ENCODE measurements at regions not wholly inside any gene's neighbourhood (a gene's known extent, or its start where the extent isn't known, plus 50 kb on each side); places are given as distances from the start of the nearest gene placed in this dataset.
"Not testable (repeated sequence)": the region's sequence is repeated elsewhere in the genome, so short reads cannot be mapped to it uniquely, and the experiment has no call there.

DNA sequence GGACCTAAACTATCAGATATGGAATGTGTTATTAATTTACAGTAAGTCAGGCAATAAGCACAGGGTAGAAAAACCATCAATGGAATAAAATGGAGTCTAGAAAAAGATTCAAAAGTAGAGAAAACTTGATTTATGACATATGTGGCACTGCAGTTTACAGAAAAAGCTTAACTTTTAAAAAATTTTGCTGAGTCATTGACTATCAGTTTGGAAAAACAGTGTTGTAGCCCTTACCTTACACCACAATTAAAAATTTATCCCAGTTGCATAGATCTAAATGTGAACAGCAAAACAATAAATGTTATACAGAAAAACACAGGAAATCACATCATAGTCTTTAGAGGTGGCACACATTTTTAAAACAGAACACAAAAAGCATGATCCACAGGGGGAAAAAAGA is 108.5 kb downstream of the USP22 start:
- no peaks in the 10 kb centered on the region for H3K36me3 Mint-ChIP-seq (ENCODE audit: low read depth)
- no peak overlapping the region for H3K27ac Mint-ChIP-seq
- DNase-seq (ENCODE audit: low spot score): no peak
- no peaks in the 10 kb centered on the region for H3K4me1 Mint-ChIP-seq (ENCODE audit: low read depth)
- no peak overlapping the region for H3K4me3 Mint-ChIP-seq (ENCODE audit: low read depth)
- intact Hi-C loops (cut with micrococcal nuclease): no loop called here
- H3K27me3 Mint-ChIP-seq (ENCODE audit: low read depth): peaks cover 10% of the 10 kb centered on the region
- no peaks in the 10 kb centered on the region for H3K9me3 Mint-ChIP-seq

DNA sequence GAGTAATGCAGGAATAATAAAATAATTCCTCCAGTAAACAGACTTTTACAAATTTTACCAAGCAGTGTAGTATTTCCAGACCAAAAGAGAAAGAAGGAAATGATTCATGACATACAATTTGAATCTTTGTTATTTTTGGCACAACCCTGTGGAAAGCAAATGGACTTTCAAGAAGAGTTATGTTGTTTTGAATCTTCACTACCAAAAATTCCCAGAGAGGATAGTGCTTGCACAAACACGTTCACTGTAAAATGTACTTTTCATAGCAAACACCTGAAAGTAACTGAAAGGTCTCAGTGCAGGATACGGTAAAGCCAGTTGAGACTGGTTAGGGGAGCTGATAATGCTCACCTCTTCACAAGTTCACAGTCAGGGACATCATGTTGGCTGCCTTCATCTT is 107.1 kb downstream of the USP22 start:
- intact Hi-C loops (cut with micrococcal nuclease): no loop called here
- no peak overlapping the region for H3K4me3 Mint-ChIP-seq (ENCODE audit: low read depth)
- no peaks in the 10 kb centered on the region for H3K36me3 Mint-ChIP-seq (ENCODE audit: low read depth)
- H3K9me3 Mint-ChIP-seq: no peaks in the 10 kb centered on the region
- no peak overlapping the region for H3K27ac Mint-ChIP-seq
- H3K27me3 Mint-ChIP-seq (ENCODE audit: low read depth): peaks cover 6% of the 10 kb centered on the region
- H3K4me1 Mint-ChIP-seq (ENCODE audit: low read depth): no peaks in the 10 kb centered on the region
- DNase-seq (ENCODE audit: low spot score): no peak

DNA sequence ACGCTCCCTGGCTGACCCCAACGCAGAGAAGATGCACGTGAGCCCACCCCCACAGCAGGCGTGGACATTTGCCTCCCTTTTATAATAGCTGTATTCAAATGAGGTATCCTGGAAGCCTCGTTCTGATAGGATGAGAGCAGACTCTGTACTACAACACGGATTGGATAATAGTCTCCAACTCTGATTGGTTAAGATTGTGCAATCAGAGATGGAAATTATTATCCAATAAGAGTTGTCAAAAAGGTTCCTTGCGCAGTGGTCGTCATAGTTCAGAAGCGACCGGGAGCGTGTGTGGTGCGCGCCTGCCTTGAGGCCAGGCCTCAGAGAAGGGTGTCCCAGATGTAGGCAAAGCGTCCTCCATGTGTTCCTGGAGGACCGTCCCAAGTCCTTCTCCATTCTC is 104.6 kb downstream of the USP22 start:
- no peaks in the 10 kb centered on the region for H3K4me1 Mint-ChIP-seq (ENCODE audit: low read depth)
- no peaks in the 10 kb centered on the region for H3K36me3 Mint-ChIP-seq (ENCODE audit: low read depth)
- H3K9me3 Mint-ChIP-seq: no peaks in the 10 kb centered on the region
- no peak for DNase-seq (ENCODE audit: low spot score)
- H3K4me3 Mint-ChIP-seq (ENCODE audit: low read depth): no peak overlapping the region
- H3K27me3 Mint-ChIP-seq (ENCODE audit: low read depth): peaks cover 6% of the 10 kb centered on the region
- intact Hi-C loops (cut with micrococcal nuclease): no loop called here
- H3K27ac Mint-ChIP-seq: no peak overlapping the region

DNA sequence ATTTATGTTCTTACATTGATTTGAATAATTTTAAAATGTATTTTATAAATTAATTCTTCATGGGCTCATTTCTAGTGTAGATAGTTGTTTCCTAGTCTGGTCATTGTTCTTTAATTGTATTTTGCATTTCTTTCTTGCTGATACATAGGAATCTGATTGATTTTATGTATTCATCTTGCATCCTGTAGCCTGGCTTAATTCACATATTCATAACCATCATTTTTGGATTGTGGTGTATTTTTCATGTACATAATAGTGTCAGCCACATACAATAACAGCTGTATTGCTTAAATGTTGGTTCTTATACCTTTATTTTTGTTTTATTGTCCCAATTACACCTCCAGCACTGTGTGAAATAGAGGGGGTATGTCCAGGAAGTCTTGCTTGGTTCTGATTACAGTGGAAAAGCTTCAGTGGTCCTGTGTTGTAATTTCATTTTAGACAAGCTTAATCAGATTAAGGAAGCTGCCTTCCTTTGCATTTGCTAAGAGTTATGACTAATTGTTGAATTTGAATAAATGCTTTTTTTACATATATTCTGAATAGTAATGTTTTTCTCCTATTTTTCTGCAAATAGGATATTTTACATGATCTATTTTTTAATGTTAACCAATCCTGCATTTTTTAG is 103.7 kb downstream of the USP22 start:
- Mint-ChIP-seq H3K4me3 (ENCODE audit: low read depth) (no peak overlapping the region), H3K27me3 (ENCODE audit: low read depth) (peaks cover 6% of the 10 kb centered on the region), H3K36me3 (ENCODE audit: low read depth) (no peaks in the 10 kb centered on the region), H3K27ac (no peak overlapping the region), H3K4me1 (ENCODE audit: low read depth) (no peaks in the 10 kb centered on the region), H3K9me3 (no peaks in the 10 kb centered on the region)
- intact Hi-C loops (cut with micrococcal nuclease): no loop called here
- DNase-seq (ENCODE audit: low spot score): no peak

DNA sequence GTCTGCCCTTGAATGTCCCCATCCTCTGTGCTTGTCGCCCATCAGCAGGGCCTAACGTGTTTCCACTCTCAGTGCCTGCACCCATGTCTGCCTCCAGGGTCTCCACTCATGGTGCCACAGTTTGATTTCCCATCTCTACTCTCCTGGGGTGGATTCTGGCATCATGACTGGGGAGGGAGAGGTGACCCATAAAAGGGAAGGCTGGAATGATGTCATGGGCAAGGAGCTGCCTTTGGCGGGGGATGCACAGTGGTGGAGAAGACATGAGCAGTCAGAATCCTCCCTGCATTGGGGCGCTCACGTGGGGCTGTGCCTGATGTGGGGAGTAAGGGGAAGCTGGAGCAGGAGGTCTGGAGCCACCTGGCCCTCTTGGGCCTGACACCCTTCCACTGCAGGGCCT is 100.9 kb downstream of the USP22 start:
- intact Hi-C loops (cut with micrococcal nuclease): no loop called here
- no peaks in the 10 kb centered on the region for H3K36me3 Mint-ChIP-seq (ENCODE audit: low read depth)

DNA sequence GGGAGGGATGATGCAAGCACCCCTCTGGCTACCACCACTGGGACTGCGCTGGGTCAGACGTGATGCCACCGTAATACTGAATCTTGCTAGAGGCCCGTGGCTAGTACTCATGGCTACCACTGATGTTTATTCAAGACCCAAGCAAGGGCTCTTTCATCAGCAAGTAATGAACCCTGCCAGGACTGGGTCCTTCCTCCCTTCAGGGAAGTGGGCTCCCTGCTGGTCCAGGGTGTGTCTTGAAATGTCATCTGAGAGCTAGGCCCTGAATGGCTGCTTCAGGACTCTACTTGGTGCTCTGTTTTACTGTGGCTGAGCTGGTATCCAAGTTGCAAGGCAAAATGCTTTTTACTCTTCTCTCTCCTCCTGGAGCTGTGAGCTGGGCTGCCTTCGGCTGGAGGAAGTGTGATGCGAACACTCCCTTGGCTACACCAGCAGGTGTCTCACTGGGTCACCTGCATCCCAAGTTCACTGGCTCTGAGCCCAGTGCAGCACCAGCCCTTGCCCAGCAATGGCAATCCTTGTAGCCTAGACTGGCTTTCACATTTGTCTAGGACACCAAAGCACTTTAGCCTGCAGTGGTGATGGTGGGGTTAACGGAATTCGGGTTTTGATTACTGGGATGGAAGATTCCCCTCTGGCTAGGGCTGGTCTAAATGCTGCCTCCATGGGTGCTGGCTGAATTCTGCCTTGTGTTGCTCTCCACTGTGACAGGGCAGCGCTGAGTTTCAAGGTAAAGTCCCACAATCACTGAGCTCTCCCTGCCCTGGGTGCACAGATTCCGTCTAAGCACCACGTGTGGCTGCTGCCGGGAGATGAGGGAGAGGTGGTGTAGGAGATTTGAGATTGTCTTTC is 98.6 kb downstream of the USP22 start:
- DNase-seq (ENCODE audit: low spot score): no peak
- Mint-ChIP-seq H3K27me3 (ENCODE audit: low read depth) (peaks cover 8% of the 10 kb centered on the region), H3K4me1 (ENCODE audit: low read depth) (no peaks in the 10 kb centered on the region), H3K36me3 (ENCODE audit: low read depth) (no peaks in the 10 kb centered on the region), H3K9me3 (no peaks in the 10 kb centered on the region), H3K27ac (no peak overlapping the region), H3K4me3 (ENCODE audit: low read depth) (no peak overlapping the region)
- intact Hi-C loops (cut with micrococcal nuclease): no loop called here

More for the DNA sequence above, 100.9 kb downstream of the USP22 start:
- DNase-seq (ENCODE audit: low spot score): no peak
- Mint-ChIP-seq H3K4me3 (ENCODE audit: low read depth) (no peak overlapping the region), H3K4me1 (ENCODE audit: low read depth) (no peaks in the 10 kb centered on the region), H3K27ac (no peak overlapping the region), H3K27me3 (ENCODE audit: low read depth) (peaks cover 8% of the 10 kb centered on the region), H3K9me3 (no peaks in the 10 kb centered on the region)

DNA sequence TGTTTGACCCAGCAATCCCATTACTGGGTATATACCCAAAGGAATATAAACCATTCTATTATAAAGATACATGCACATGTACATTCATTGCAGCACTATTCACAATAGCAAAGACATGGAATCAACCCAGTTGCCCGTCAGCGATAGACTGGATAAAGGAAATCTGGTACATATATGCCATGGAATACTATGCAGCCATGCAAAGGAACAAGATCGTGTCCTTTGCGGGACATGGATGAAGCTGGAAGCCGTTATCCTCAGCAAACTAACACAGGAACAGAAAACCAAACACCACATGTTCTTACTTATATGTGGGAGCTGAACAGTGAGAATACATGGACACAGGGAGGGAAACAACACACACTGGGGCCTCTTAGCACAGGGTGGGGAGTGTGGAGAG is 95.1 kb downstream of the USP22 start:
- H3K36me3 Mint-ChIP-seq (ENCODE audit: low read depth); H3K27ac Mint-ChIP-seq; intact Hi-C loops (cut with micrococcal nuclease); DNase-seq (ENCODE audit: low spot score); H3K9me3 Mint-ChIP-seq; H3K4me3 Mint-ChIP-seq (ENCODE audit: low read depth); H3K4me1 Mint-ChIP-seq (ENCODE audit: low read depth): not testable (repeated sequence)
- peaks cover 10% of the 10 kb centered on the region for H3K27me3 Mint-ChIP-seq (ENCODE audit: low read depth)

DNA sequence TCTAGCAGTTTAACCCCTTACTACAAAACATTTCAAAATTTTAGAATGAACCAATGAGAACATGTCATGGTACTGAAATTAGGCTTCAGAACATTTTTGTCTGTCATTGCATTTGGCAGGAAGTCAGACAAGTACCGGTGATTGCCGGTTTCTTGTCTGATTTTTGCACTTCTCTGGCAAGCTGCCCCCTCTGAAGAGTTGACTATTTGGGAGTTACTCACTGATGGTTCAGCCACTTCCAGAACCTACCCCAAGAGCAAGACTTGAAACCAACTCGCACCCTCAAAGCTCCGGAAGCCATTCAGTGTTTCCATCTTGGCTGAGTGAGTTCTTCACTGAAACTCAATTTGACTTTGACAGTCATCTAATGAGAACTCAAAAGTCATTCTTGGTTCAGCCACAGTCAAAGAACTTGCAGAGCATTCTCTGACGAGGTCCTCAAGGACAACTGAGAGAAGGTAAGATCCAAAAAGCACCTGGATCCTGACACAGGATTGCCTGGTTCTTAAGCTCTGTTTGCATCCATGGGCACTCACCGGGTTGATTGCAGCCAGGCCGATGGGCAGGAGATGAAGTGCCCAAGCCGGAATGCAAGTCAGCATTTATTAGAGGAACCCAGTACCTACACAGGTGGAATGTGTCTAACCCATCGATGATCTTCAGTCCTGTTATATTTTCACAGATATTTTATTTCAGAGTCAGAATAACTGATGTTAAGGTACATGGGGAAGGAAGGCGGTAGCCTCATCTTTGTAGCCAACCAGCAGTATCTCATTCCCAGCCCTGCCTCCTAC is 93.6 kb downstream of the USP22 start:
- no peaks in the 10 kb centered on the region for H3K36me3 Mint-ChIP-seq (ENCODE audit: low read depth)
- no peak overlapping the region for H3K27ac Mint-ChIP-seq
- no peaks in the 10 kb centered on the region for H3K4me1 Mint-ChIP-seq (ENCODE audit: low read depth)
- intact Hi-C loops (cut with micrococcal nuclease): no loop called here
- H3K4me3 Mint-ChIP-seq (ENCODE audit: low read depth): no peak overlapping the region
- H3K27me3 Mint-ChIP-seq (ENCODE audit: low read depth): peaks cover 10% of the 10 kb centered on the region
- DNase-seq (ENCODE audit: low spot score): no peak
- H3K9me3 Mint-ChIP-seq: no peaks in the 10 kb centered on the region
